Activated naive CD4-positive, alpha-beta T cell treated with anti-CD3 and anti-CD28 coated beads, Interleukin-2, amount 50 U/mL, for 24 hours (primary cell): ENCODE measurements at regions not wholly inside any gene's neighbourhood (a gene's known extent, or its start where the extent isn't known, plus 50 kb on each side); places are given as distances from the start of the nearest gene placed in this dataset.

Source experiments
- H3K27ac Mint-ChIP-seq: one replicate; pipeline ENCODE4 v1.8.0; 2021; ENCODE audit warnings: mild to moderate bottlenecking, mixed read lengths
- H3K27me3 Mint-ChIP-seq: one replicate; pipeline ENCODE4 v1.8.0; 2021; ENCODE audit warnings: mixed read lengths
- H3K36me3 Mint-ChIP-seq: one replicate; pipeline ENCODE4 v1.8.0; 2021; ENCODE audit warnings: mixed read lengths
- H3K4me1 Mint-ChIP-seq: one replicate; pipeline ENCODE4 v1.8.0; 2021; ENCODE audit warnings: mixed read lengths
- H3K4me3 Mint-ChIP-seq: one replicate; pipeline ENCODE4 v1.8.0; 2021; ENCODE audit warnings: mild to moderate bottlenecking, mixed read lengths
- H3K9me3 Mint-ChIP-seq: one replicate; pipeline ENCODE4 v1.8.0; 2021; ENCODE audit warnings: mixed read lengths

DNA sequence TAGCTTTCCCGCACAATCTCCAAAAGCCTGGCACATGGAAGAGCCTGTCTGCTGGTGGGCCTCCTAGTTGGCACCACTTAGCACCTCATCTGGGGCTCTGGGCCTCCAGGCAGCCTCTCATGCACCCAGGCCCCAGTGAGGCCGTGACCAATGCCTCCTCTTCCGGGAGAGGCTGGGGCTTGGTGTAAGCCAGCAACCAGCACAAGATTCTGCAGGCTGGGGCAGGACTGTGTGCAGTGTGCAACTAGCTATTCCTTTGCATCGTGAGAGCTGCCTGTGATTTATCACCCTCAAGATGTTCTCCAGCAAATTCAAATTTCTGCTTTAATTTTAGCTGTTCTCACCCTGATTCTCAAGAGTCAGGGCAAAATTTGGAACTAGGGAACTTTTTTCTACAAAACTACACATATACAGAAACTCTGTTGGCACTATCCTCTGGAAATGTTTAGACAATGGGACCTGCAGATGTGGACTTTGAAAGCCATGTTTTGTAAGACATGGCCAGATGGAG, 603.7 kb upstream of the MKI67 start:
- Mint-ChIP-seq H3K4me3 (no peak overlapping the region), H3K27ac (no peak overlapping the region), H3K9me3 (no peaks in the 10 kb centered on the region), H3K4me1 (no peaks in the 10 kb centered on the region), H3K36me3 (no peaks in the 10 kb centered on the region), H3K27me3 (no peaks in the 10 kb centered on the region)

DNA sequence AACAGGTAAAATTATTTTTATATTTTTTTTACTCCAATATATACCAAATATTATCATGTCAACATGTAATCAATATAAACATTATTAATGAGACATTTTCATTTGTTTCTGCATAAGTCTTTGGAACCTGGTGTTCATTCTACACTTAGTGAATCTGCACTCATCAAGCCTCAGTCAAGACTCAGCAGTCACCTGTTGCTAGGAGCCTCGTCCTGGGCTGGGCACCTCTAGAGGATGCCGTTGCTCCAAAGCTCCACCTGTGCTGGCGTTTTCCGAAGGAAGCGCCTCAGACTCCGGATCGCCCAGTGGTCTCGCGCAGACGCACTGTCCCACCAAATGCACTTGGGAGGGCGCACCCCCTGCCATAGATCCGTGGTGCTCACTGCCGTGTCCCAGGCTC, 604.7 kb upstream of the MKI67 start:
- H3K27ac Mint-ChIP-seq = no peak overlapping the region
- no peaks in the 10 kb centered on the region for H3K27me3 Mint-ChIP-seq
- H3K4me3 Mint-ChIP-seq = no peak overlapping the region
- H3K4me1 Mint-ChIP-seq = no peaks in the 10 kb centered on the region
- H3K36me3 Mint-ChIP-seq = no peaks in the 10 kb centered on the region
- H3K9me3 Mint-ChIP-seq = no peaks in the 10 kb centered on the region

GRCh38 chr10:128734161-128734560, 607.9 kb upstream of the MKI67 start:
- no peaks in the 10 kb centered on the region for H3K9me3 Mint-ChIP-seq
- no peaks in the 10 kb centered on the region for H3K36me3 Mint-ChIP-seq
- no peak overlapping the region for H3K4me3 Mint-ChIP-seq
- no peaks in the 10 kb centered on the region for H3K27me3 Mint-ChIP-seq
- H3K4me1 Mint-ChIP-seq = no peaks in the 10 kb centered on the region
- no peak overlapping the region for H3K27ac Mint-ChIP-seq

DNA sequence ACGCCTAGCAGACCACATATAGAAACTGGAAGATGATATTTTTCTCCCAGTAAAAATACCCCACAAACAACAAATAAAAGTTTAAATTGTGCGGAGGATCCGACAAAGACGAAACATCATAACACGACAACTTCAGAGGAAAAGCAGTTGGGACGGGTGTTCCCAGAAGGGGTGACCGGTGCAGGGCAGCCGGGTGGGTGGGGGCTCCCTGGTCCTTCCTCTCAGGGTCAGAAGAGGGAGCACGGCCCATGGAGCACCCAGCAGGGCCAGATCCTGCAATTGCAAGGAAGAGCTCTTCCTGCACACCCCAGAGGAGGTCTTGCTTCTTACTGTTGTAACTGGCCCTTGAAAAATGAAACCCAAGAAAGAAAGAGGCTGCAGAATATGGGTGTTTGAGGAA, 608.5 kb upstream of the MKI67 start:
- Mint-ChIP-seq H3K4me1 (no peaks in the 10 kb centered on the region), H3K9me3 (no peaks in the 10 kb centered on the region), H3K36me3 (no peaks in the 10 kb centered on the region), H3K27ac (no peak overlapping the region), H3K27me3 (no peaks in the 10 kb centered on the region), H3K4me3 (no peak overlapping the region)

DNA sequence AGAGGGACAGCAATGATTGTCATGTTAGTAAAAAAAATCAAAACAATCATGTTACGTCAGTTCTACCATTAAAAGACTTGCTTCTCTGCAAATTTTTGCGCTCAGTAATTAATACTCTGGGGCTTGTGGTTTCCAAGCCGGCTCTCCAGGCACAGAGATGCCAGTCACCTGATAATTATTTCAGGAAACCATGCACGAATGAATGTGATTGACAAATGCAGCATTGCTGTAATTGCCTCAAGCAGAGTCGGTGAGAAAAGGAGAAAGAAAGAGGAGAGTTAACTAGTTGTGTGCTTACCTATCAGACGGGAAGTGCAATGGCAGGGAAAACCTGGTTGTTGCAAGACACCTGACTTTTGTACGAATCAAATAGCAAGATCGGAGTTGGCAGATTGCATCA, 609.8 kb upstream of the MKI67 start:
- H3K4me3 Mint-ChIP-seq = no peak overlapping the region
- no peaks in the 10 kb centered on the region for H3K9me3 Mint-ChIP-seq
- no peaks in the 10 kb centered on the region for H3K4me1 Mint-ChIP-seq
- no peak overlapping the region for H3K27ac Mint-ChIP-seq
- no peaks in the 10 kb centered on the region for H3K36me3 Mint-ChIP-seq
- peaks cover 1% of the 10 kb centered on the region for H3K27me3 Mint-ChIP-seq

- peaks cover 6% of the 10 kb centered on the region for H3K27me3 Mint-ChIP-seq
- H3K27ac Mint-ChIP-seq = no peak overlapping the region
- no peaks in the 10 kb centered on the region for H3K4me1 Mint-ChIP-seq
- H3K9me3 Mint-ChIP-seq = no peaks in the 10 kb centered on the region
- H3K4me3 Mint-ChIP-seq = no peak overlapping the region
- no peaks in the 10 kb centered on the region for H3K36me3 Mint-ChIP-seq
Observed at GRCh38 chr10:128738386-128738915, 612.2 kb upstream of the MKI67 start.

GRCh38 chr10:128739930-128740329, 613.7 kb upstream of the MKI67 start:
- no peaks in the 10 kb centered on the region for H3K36me3 Mint-ChIP-seq
- peaks cover 6% of the 10 kb centered on the region for H3K27me3 Mint-ChIP-seq
- H3K4me1 Mint-ChIP-seq = no peaks in the 10 kb centered on the region
- no peak overlapping the region for H3K27ac Mint-ChIP-seq
- no peak overlapping the region for H3K4me3 Mint-ChIP-seq
- no peaks in the 10 kb centered on the region for H3K9me3 Mint-ChIP-seq

GRCh38 chr10:128741180-128741579, 615.0 kb upstream of the MKI67 start:
- H3K4me3 Mint-ChIP-seq = no peak overlapping the region
- no peak overlapping the region for H3K27ac Mint-ChIP-seq
- no peaks in the 10 kb centered on the region for H3K9me3 Mint-ChIP-seq
- H3K27me3 Mint-ChIP-seq = peaks cover 8% of the 10 kb centered on the region
- no peaks in the 10 kb centered on the region for H3K4me1 Mint-ChIP-seq
- H3K36me3 Mint-ChIP-seq = no peaks in the 10 kb centered on the region

DNA sequence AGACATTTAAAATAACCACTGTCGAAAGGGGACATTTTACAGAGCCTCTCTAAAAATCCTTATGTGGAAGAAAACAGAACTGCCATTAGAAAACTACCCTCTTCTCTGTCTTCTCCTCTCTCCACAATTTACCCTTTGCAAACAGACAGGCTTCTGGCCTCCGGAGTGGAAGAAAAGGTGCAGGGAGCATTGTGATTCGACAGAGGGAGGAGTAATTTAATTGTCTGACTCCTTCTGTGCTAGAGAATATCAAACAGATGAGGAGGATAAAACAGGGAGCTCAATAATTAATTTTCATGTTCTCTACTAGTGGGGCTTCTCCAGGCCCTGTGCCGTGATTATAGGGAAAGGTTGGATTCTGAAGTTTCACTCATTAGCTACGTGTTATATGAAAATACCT, 615.5 kb upstream of the MKI67 start:
- no peaks in the 10 kb centered on the region for H3K4me1 Mint-ChIP-seq
- peaks cover 8% of the 10 kb centered on the region for H3K27me3 Mint-ChIP-seq
- no peak overlapping the region for H3K27ac Mint-ChIP-seq
- H3K36me3 Mint-ChIP-seq = no peaks in the 10 kb centered on the region
- no peak overlapping the region for H3K4me3 Mint-ChIP-seq
- no peaks in the 10 kb centered on the region for H3K9me3 Mint-ChIP-seq

DNA sequence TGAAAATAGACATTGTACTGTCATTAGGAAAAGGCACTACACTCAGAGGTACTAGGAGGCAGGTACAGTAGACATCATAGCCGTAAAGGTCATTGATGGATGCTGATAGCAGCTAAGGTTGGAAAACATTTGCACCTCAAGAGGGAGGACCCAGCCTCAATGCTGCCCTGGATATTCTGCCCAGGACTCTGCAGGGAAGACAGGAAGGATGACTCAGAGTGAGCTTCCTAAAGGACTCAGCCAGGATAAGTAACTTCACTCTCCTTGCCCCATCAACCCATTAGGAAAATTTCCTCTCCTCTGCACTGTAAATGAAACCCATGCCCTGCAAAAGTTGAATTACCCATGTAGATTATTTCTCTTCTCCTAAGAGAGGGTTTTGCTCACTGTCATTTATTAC, 617.9 kb upstream of the MKI67 start:
- no peak overlapping the region for H3K4me3 Mint-ChIP-seq
- H3K4me1 Mint-ChIP-seq = no peaks in the 10 kb centered on the region
- H3K36me3 Mint-ChIP-seq = no peaks in the 10 kb centered on the region

DNA sequence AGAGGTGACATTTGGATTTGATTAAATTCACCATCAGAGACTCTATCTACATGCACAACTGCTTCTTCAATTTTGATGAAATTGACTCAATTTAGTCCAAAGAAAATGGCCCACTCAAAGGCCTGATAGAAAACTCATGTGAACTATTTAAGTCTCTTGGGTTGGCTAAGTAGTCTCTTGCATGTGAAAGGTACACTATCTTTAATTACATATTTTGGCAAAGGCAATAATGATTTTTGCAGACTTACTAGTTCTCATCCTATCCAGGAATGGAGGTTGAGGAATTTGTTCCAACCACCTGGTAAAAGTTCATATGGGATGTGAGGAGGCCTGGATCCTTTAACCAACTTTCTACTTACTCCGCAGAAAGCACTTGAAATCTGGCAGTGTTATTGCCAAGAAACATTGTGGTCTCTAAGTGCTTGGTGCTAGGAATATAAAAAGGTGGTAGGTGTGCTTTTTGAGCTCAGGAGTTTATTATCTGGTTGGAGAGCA, 618.6 kb upstream of the MKI67 start:
- Mint-ChIP-seq H3K4me3 (no peak overlapping the region), H3K4me1 (no peaks in the 10 kb centered on the region), H3K36me3 (no peaks in the 10 kb centered on the region), H3K27ac (no peak overlapping the region), H3K9me3 (no peaks in the 10 kb centered on the region), H3K27me3 (peaks cover 8% of the 10 kb centered on the region)

More for the DNA sequence above, 617.9 kb upstream of the MKI67 start:
- Mint-ChIP-seq H3K27ac (no peak overlapping the region), H3K9me3 (no peaks in the 10 kb centered on the region), H3K27me3 (peaks cover 8% of the 10 kb centered on the region)

DNA sequence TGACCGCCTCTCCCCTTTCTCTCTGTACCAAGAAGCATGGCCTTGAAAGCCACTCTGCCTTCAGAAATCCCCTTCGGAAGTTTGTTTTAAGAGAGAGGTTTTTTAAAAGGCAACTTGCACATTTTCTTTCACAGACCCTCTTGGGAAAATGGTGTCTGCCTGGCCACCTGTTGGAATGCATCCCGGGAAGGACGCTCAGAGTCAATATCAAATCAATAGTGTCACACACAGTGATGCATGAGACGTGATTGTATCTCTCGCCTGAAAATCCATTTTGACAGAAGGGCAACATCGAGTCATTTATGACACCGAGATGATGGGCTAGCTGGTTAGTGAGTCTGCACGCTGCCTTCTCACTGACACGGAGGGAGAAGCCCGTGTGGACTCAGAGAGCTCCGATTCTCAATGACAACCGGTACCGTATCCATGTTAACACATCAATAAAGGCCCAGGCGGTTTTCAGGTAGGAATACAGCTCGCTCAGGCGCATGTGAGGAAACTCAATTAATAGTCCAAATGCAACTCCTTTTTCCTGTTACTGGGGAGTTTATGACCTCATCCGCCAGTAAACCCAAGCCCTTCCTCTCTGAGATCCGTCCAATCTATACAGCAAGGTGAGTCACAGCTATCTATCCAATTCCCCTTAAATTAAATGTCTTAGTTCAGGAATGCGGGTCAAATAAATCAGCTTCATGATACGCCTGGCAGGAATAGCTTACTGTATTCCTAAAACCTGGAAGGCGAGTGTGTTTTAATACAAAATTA, 621.5 kb upstream of the MKI67 start:
- H3K4me1 Mint-ChIP-seq = no peaks in the 10 kb centered on the region
- peaks cover 6% of the 10 kb centered on the region for H3K9me3 Mint-ChIP-seq
- no peak overlapping the region for H3K27ac Mint-ChIP-seq
- H3K4me3 Mint-ChIP-seq = no peak overlapping the region
- H3K36me3 Mint-ChIP-seq = no peaks in the 10 kb centered on the region
- H3K27me3 Mint-ChIP-seq = peaks cover 2% of the 10 kb centered on the region

GRCh38 chr10:128751284-128751683, 625.1 kb upstream of the MKI67 start:
- Mint-ChIP-seq H3K4me1 (no peaks in the 10 kb centered on the region), H3K4me3 (no peak overlapping the region), H3K27ac (no peak overlapping the region), H3K36me3 (no peaks in the 10 kb centered on the region), H3K9me3 (peaks cover 6% of the 10 kb centered on the region), H3K27me3 (no peaks in the 10 kb centered on the region)

DNA sequence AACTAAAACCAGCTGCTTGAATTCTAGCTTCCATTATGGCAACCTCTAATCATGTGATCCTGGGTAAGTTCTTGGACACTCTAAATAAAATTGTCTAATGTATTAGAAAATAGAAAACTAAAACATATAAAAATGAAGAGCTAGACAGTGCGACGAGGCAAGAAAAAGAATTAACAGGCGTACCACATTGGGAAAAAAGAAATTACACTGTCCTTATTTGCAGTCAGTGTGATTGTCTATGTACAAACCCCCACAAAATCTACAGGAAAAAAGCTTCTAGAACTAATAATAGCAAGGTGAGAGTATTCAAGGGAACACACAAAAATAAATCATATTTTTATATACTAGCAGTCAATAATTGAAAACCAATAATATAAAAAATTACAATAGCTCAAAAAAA, 625.6 kb upstream of the MKI67 start:
- Mint-ChIP-seq H3K36me3 (no peaks in the 10 kb centered on the region), H3K4me1 (no peaks in the 10 kb centered on the region), H3K4me3 (no peak overlapping the region), H3K27me3 (no peaks in the 10 kb centered on the region), H3K27ac (no peak overlapping the region), H3K9me3 (peaks cover 6% of the 10 kb centered on the region)

DNA sequence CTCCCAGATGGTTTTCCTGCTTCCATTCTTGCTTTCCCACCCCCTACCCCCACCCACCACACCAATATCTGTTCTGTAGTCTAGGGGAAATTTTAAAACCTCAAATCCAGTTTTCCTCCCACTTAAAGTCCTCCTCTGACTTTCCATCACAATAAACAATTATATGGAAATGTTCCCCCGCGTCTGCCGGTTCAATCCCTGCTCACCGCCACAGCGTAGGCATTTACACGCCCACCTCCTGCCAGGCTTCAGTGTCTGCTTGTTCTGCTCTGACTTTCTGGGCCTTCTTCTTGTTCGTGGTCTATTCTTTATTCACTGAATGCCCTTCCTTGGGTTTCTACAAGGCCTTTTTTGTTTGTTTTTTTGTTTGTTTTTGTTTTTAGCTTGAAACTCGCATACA, 633.0 kb upstream of the MKI67 start:
- Mint-ChIP-seq H3K27ac (no peak overlapping the region), H3K4me1 (no peaks in the 10 kb centered on the region), H3K36me3 (no peaks in the 10 kb centered on the region), H3K4me3 (no peak overlapping the region), H3K9me3 (no peaks in the 10 kb centered on the region), H3K27me3 (no peaks in the 10 kb centered on the region)

GRCh38 chr10:128763588-128763987, 637.4 kb upstream of the MKI67 start:
- Mint-ChIP-seq H3K4me3 (no peak overlapping the region), H3K9me3 (no peaks in the 10 kb centered on the region), H3K4me1 (no peaks in the 10 kb centered on the region), H3K27me3 (no peaks in the 10 kb centered on the region), H3K36me3 (no peaks in the 10 kb centered on the region), H3K27ac (no peak overlapping the region)
